HFF-Myc (cell line): ENCODE measurements at regions not wholly inside any gene's neighbourhood (a gene's known extent, or its start where the extent isn't known, plus 50 kb on each side); places are given as distances from the start of the nearest gene placed in this dataset.

Experiments used
- DNase-seq: peaks from one replicate; pipeline ENCODE4 v3.0.0-alpha.2; 2011; ENCODE audit warnings: low read depth; ENCODE audit errors: extremely low read depth
- H3K4me3 ChIP-seq: replicated peaks from 2 replicates; pipeline ENCODE4 v1.5.1; 2011; ENCODE audit warnings: low read depth, mild to moderate bottlenecking, control low read depth, low read length
- CTCF ChIP-seq: IDR thresholded peaks from 2 replicates; pipeline ENCODE4 v1.5.1; 2012; ENCODE audit warnings: mild to moderate bottlenecking, low read depth, low read length, control low read depth; ENCODE audit errors: missing control alignments

GRCh38 chr6:130730600-130730999, 96.6 kb upstream of the SMLR1 start:
- no peak for TF ChIP-seq CTCF
- DNase-seq = no peak
- H3K4me3 ChIP-seq = no peak overlapping the region

DNA sequence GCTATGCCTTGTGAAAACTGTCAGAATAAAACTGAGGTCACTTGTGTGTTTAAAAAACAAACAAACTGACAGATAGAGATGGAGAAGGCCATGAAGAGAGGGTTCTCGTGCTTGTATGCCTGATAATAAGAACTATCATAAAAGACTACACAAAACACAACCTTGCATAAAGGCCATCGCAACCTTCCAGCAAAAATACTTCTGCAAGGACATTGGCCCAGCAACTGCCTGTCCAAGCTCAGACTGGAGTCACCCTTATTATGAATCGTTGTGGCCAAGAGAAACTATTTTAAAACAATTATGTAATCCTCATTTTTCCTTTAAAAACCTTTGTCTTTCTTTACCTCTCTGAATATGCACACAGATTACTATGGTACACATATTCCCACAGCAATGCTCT, 93.0 kb upstream of the SMLR1 start:
- no peak for TF ChIP-seq CTCF
- DNase-seq = no peak
- H3K4me3 ChIP-seq = no peak overlapping the region

- DNase-seq = no peak
- no peak for TF ChIP-seq CTCF
- no peak overlapping the region for H3K4me3 ChIP-seq
Observed at GRCh38 chr6:130740308-130740707, 86.9 kb upstream of the SMLR1 start.

DNA sequence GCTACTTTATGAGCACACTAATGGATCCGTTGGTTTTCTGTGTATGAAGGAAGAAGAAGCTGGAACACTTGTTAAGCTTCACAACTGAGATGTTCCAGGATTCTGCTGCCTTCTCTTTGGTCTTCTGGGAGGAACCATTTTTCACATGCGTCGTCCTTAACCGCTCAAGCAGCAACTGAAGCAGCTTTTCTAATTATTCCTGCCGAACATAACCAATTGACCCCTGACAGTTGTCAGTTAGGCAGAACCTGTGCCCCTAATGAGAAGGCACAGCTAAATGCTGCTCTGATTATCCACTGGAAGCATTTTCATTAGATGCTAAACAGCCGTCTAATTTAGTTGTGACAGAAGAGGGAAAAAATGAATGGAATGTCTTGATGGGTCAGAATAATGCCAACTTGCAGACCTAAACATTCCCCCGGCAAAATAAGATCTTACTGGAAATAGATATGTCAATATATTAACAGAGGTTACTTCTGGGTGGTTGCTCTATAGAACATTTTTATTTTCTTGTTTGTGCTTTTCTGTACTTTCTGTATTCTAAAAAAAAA, 85.0 kb upstream of the SMLR1 start:
- TF ChIP-seq CTCF = no peak
- no peak for DNase-seq
- H3K4me3 ChIP-seq = no peak overlapping the region

DNA sequence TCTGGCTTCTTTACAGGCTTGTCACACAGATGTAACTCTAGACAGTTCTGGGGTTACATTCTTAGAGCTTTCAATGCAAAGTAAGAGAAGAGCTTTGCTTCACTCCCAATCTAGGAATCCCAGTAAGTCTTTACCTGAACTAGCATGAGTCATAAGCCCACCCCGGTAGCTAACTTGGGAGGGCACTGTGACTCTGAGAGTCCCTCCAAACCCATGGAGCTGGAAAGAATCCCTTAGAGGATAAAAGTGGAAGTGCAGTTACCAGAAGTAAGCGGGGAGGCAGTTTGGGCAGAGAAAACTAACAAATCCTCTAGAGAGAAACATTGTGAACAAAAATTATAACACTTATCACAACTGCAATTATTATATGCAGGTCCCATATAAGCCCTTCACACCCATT, 84.0 kb upstream of the SMLR1 start:
- no peak for DNase-seq
- no peak for TF ChIP-seq CTCF

GRCh38 chr6:130744576-130745366, 82.4 kb upstream of the SMLR1 start:
- no peak for DNase-seq
- H3K4me3 ChIP-seq = no peak overlapping the region
- no peak for TF ChIP-seq CTCF

More for the DNA sequence above, 84.0 kb upstream of the SMLR1 start:
- no peak overlapping the region for H3K4me3 ChIP-seq
